ENCODE measurements at regions not wholly inside any gene's neighbourhood (a gene's known extent, or its start where the extent isn't known, plus 50 kb on each side); places are given as distances from the start of the nearest gene placed in this dataset.

GRCh38 chr3:110810356-110810755 is 261.3 kb upstream of the NECTIN3 start:
- TF ChIP-seq, protein P1, sequence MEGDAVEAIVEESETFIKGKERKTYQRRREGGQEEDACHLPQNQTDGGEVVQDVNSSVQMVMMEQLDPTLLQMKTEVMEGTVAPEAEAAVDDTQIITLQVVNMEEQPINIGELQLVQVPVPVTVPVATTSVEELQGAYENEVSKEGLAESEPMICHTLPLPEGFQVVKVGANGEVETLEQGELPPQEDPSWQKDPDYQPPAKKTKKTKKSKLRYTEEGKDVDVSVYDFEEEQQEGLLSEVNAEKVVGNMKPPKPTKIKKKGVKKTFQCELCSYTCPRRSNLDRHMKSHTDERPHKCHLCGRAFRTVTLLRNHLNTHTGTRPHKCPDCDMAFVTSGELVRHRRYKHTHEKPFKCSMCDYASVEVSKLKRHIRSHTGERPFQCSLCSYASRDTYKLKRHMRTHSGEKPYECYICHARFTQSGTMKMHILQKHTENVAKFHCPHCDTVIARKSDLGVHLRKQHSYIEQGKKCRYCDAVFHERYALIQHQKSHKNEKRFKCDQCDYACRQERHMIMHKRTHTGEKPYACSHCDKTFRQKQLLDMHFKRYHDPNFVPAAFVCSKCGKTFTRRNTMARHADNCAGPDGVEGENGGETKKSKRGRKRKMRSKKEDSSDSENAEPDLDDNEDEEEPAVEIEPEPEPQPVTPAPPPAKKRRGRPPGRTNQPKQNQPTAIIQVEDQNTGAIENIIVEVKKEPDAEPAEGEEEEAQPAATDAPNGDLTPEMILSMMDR (IDR thresholded peaks at IDR 0.05; ENCODE audit: borderline replicate concordance), result no peak
- H3K36me3 ChIP-seq, result no peaks in the 10 kb centered on the region

GRCh38 chr3:110811050-110811449 is 260.6 kb upstream of the NECTIN3 start:
- no peaks in the 10 kb centered on the region for H3K4me1 ChIP-seq
- TF ChIP-seq, protein P1 (IDR thresholded peaks at IDR 0.05; ENCODE audit: borderline replicate concordance), result no peak
- H3K27ac ChIP-seq (replicated peaks), result no peak overlapping the region
- no peaks in the 10 kb centered on the region for H3K36me3 ChIP-seq
- H3K27me3 ChIP-seq (ENCODE audit: low read depth), result no peaks in the 10 kb centered on the region
- intact Hi-C loops (cut with micrococcal nuclease), result no loop called here
- DNase-seq, result no peak
- no peak overlapping the region for H3K4me3 ChIP-seq
- H3K9me3 ChIP-seq (replicated peaks), result no peaks in the 10 kb centered on the region

More at GRCh38 chr3:110810356-110810755, 261.3 kb upstream of the NECTIN3 start:
- Histone ChIP-seq H3K9me3 (replicated peaks) (no peaks in the 10 kb centered on the region), H3K27ac (replicated peaks) (no peak overlapping the region), H3K4me3 (no peak overlapping the region), H3K4me1 (no peaks in the 10 kb centered on the region), H3K27me3 (ENCODE audit: low read depth) (no peaks in the 10 kb centered on the region)
- intact Hi-C loops (cut with micrococcal nuclease), result no loop called here
- no peak for DNase-seq

DNA sequence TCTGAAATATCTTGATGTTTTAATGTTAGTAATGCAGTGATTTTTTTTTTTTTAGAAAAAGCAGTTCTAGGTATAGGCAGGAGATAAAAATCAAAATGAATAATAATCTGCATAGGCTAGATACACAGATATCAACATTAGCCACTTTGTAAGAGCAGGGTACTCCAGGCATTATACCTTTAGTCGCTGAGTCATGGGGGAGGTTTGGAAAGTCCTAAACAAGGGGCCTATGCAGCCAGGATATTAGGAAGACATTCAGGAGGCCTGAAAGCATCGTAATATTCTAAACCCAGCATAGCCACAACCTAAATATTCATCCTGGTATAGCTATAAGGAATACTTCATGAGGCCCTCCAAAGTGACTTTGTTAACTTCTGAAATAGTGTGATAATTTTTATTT is 258.1 kb upstream of the NECTIN3 start:
- Histone ChIP-seq H3K9me3 (replicated peaks) (no peaks in the 10 kb centered on the region), H3K4me1 (no peaks in the 10 kb centered on the region), H3K36me3 (no peaks in the 10 kb centered on the region), H3K27me3 (ENCODE audit: low read depth) (no peaks in the 10 kb centered on the region), H3K27ac (replicated peaks) (no peak overlapping the region), H3K4me3 (no peak overlapping the region)
- intact Hi-C loops (cut with micrococcal nuclease), result no loop called here
- TF ChIP-seq, protein P1 (IDR thresholded peaks at IDR 0.05; ENCODE audit: borderline replicate concordance), result no peak
- no peak for DNase-seq

DNA sequence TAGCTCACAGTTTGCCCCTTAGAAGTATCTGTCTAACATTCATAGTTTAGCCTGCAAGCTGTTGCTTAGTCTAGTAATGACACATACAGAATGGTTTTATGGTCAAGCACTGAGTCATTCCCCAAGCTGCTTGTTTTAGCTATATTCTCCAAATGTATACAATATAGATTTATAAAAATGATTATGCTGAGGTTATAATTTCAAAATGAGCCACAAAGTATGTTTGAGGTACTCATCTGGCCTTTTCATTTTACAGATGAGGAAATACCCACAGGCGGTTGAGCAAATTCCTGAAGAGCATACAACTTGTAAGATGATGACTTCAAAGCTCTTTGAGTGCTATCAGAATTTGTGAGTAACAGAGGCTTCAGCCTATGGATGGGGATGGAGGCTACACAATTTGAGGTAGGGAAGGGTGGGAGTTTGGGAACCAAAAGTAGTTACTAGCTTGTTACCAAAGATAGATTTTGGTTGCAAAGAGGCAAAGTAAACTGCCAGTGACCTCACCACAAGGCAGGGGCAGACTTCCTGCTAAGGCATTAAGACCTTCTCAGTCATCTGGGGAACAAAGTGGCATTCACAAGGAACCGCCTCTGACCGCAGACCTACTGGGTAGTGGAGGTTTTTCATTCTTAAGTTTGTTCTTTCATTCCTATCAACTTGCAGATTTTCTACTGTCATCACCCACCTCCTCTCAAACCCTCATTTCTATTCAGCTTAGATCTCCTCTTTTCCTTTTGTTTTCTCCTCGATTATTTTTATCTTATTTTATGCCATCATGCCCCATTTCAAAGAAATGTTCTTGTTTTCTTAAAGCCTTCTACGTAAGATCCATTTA is 257.2 kb upstream of the NECTIN3 start:
- Histone ChIP-seq H3K9me3 (replicated peaks) (no peaks in the 10 kb centered on the region), H3K27me3 (ENCODE audit: low read depth) (no peaks in the 10 kb centered on the region), H3K4me3 (no peak overlapping the region), H3K27ac (replicated peaks) (no peak overlapping the region), H3K4me1 (no peaks in the 10 kb centered on the region), H3K36me3 (no peaks in the 10 kb centered on the region)
- intact Hi-C loops (cut with micrococcal nuclease), result no loop called here
- DNase-seq, result no peak
- TF ChIP-seq, protein P1 (IDR thresholded peaks at IDR 0.05; ENCODE audit: borderline replicate concordance), result no peak

GRCh38 chr3:110815008-110815583 is 256.5 kb upstream of the NECTIN3 start:
- TF ChIP-seq, protein P1 (IDR thresholded peaks at IDR 0.05; ENCODE audit: borderline replicate concordance), result no peak

More at GRCh38 chr3:110815008-110815583, 256.5 kb upstream of the NECTIN3 start:
- no peak for DNase-seq
- no peaks in the 10 kb centered on the region for H3K27me3 ChIP-seq (ENCODE audit: low read depth)
- intact Hi-C loops (cut with micrococcal nuclease), result no loop called here
- no peak overlapping the region for H3K4me3 ChIP-seq
- no peaks in the 10 kb centered on the region for H3K9me3 ChIP-seq (replicated peaks)
- H3K36me3 ChIP-seq, result no peaks in the 10 kb centered on the region
- H3K4me1 ChIP-seq, result no peaks in the 10 kb centered on the region
- H3K27ac ChIP-seq (replicated peaks), result no peak overlapping the region
